SK-N-SH (cell line): ENCODE measurements at regions not wholly inside any gene's neighbourhood (a gene's known extent, or its start where the extent isn't known, plus 50 kb on each side); places are given as distances from the start of the nearest gene placed in this dataset.

Experiments used
- CTCF ChIA-PET: fragments of 300-600, 350-600 bp; formaldehyde crosslinking; extraction: SDS; loops from one replicate; lab custom pipeline; 2021; lab: Yijun Ruan, JAX
- POLR2A ChIA-PET: fragments of 350-600 bp; sonication (Branson Sonifier 250); formaldehyde crosslinking; extraction: SDS; loops from one replicate; lab custom pipeline; 2020; ENCODE audit warnings: antibody characterized with exemption, inconsistent platforms; lab: Yijun Ruan, JAX
- DNase-seq: peaks from one replicate; pipeline ENCODE4 v3.0.0; 2012
- H2AFZ ChIP-seq: fragments of 200-600 bp; sonication (generic); 2 replicates; pipeline ENCODE4 v1.8.1; 2016; ENCODE audit warnings: antibody characterized with exemption, mild to moderate bottlenecking, low read depth
- H3F3A ChIP-seq: fragments of 200-600 bp; sonication (generic); replicated peaks from 2 replicates; pipeline ENCODE3; 2016; ENCODE audit warnings: antibody characterized with exemption, mild to moderate bottlenecking; ENCODE audit not compliant: insufficient read depth
- H3K27ac ChIP-seq, 2 experiments: fragments of 200-500 bp in 1 of 2; fragments of 200-600 bp in 1 of 2; sonication (Bioruptor generic) in 1 of 2; sonication (generic), shearing (Covaris generic) in 1 of 2; 2 replicates each; pipeline versions ENCODE4 v1.5.1 to v1.6.1; 2014 to 2016; ENCODE audit warnings: low read depth in 2 of 2, inconsistent platforms in 1 of 2, low read length in 1 of 2, mild to moderate bottlenecking in 1 of 2, mixed read lengths in 1 of 2
- H3K27me3 ChIP-seq: fragments of 200-600 bp; sonication (generic), shearing (Covaris generic); 2 replicates; pipeline ENCODE4 v1.6.1; 2016; ENCODE audit warnings: mixed run types; ENCODE audit not compliant: insufficient read depth
- H3K36me3 ChIP-seq, 2 experiments: fragments of 200-500 bp in 1 of 2; fragments of 200-600 bp in 1 of 2; sonication (Bioruptor generic) in 1 of 2; sonication (generic) in 1 of 2; replicated peaks in 1 of 2; 2 replicates each; pipeline versions ENCODE3 to v1.5.1; 2014 to 2016; ENCODE audit warnings: low read length in 1 of 2, mild to moderate bottlenecking in 1 of 2; ENCODE audit not compliant: insufficient read depth in 2 of 2, control insufficient read depth in 1 of 2
- H3K4me1 ChIP-seq, 2 experiments: fragments of 200-500 bp in 1 of 2; fragments of 200-600 bp in 1 of 2; sonication (Bioruptor generic) in 1 of 2; sonication (generic), shearing (Covaris generic) in 1 of 2; 2 replicates each; pipeline versions ENCODE4 v1.5.1 to v1.6.1; 2014 to 2016; ENCODE audit warnings: low read depth in 1 of 2, low read length in 1 of 2, mixed run types in 1 of 2; ENCODE audit not compliant: insufficient read depth in 2 of 2, control insufficient read depth in 1 of 2
- H3K4me2 ChIP-seq: fragments of 200-600 bp; sonication (generic), shearing (Covaris generic); 2 replicates; pipeline ENCODE4 v1.6.1; 2017; ENCODE audit warnings: mixed run types
- H3K4me3 ChIP-seq, 2 experiments: fragments of 200-500 bp in 1 of 2; fragments of 200-600 bp in 1 of 2; sonication (Bioruptor generic) in 1 of 2; sonication (generic), shearing (Covaris generic) in 1 of 2; 2 replicates each; pipeline versions ENCODE4 v1.5.1 to v1.8.1; 2014 to 2016; ENCODE audit warnings: low read depth in 2 of 2, inconsistent platforms in 1 of 2, low read length in 1 of 2, mild to moderate bottlenecking in 1 of 2, mixed read lengths in 1 of 2, moderate library complexity in 1 of 2
- H3K79me2 ChIP-seq: fragments of 200-600 bp; sonication (generic); 2 replicates; pipeline ENCODE4 v1.8.1; 2017; ENCODE audit warnings: mild to moderate bottlenecking; ENCODE audit not compliant: insufficient read depth
- H3K9ac ChIP-seq: fragments of 200-600 bp; sonication (generic); 2 replicates; pipeline ENCODE4 v1.6.1; 2017; ENCODE audit warnings: mixed run types
- H3K9me2 ChIP-seq: fragments of 200-600 bp; sonication (generic); 2 replicates; pipeline ENCODE4 v1.6.1; 2017; ENCODE audit warnings: mixed run types
- H3K9me3 ChIP-seq: fragments of 200-600 bp; sonication (generic); 2 replicates; pipeline ENCODE4 v1.6.1; 2017; ENCODE audit warnings: mixed run types, mild to moderate bottlenecking, moderate library complexity
- H4K20me1 ChIP-seq: fragments of 200-600 bp; sonication (generic); 2 replicates; pipeline ENCODE4 v1.6.1; 2017; ENCODE audit warnings: mild to moderate bottlenecking, mixed run types; ENCODE audit not compliant: insufficient read depth
- CHD2 ChIP-seq: fragments of 150-350 bp; IDR thresholded peaks from 2 replicates; pipeline ENCODE4 v1.6.1; 2018; ENCODE audit warnings: low read length; ENCODE audit not compliant: partially characterized antibody
- ELF1 ChIP-seq: IDR thresholded peaks from 2 replicates; pipeline ENCODE4 v1.4.0; 2012
- EZH2phosphoT487 ChIP-seq: fragments of 200-600 bp; sonication (generic); IDR thresholded peaks from 2 replicates; pipeline ENCODE4 v1.6.1; 2017; ENCODE audit warnings: low read depth, mixed run types, mild to moderate bottlenecking, antibody characterized with exemption, moderate library complexity, borderline replicate concordance
- FOXM1 ChIP-seq: IDR thresholded peaks from 2 replicates; pipeline ENCODE4 v1.4.0; 2012; ENCODE audit warnings: low read depth, mild to moderate bottlenecking
- GABPA ChIP-seq: IDR thresholded peaks from 2 replicates; pipeline ENCODE4 v1.4.0; 2012; ENCODE audit warnings: low read depth, mild to moderate bottlenecking
- IRF3 ChIP-seq: fragments of 150-350 bp; IDR thresholded peaks from 2 replicates; pipeline ENCODE4 v1.6.1; 2016; ENCODE audit warnings: mild to moderate bottlenecking, low read depth, low read length
- MEF2A ChIP-seq: IDR thresholded peaks from 2 replicates; pipeline ENCODE4 v1.4.0; 2012; ENCODE audit warnings: low read depth, borderline replicate concordance
- PBX3 ChIP-seq: IDR thresholded peaks from 2 replicates; pipeline ENCODE4; 2012
- RCOR1 ChIP-seq: fragments of 150-350 bp; IDR thresholded peaks from 2 replicates; pipeline ENCODE4 v1.6.1; 2017; ENCODE audit warnings: antibody characterized with exemption, low read length
- SIN3A ChIP-seq: IDR thresholded peaks from 2 replicates; pipeline ENCODE4 v1.6.1; 2012; ENCODE audit warnings: low read depth, mild to moderate bottlenecking, low read length, moderate library complexity, borderline replicate concordance
- TCF12 ChIP-seq: IDR thresholded peaks from 2 replicates; pipeline ENCODE4 v1.4.0; 2012
- TEAD4 ChIP-seq: IDR thresholded peaks from 2 replicates; pipeline ENCODE4 v1.4.0; 2012; ENCODE audit warnings: mild to moderate bottlenecking, borderline replicate concordance; ENCODE audit not compliant: insufficient read depth
- WGBS: methylation state at CpG from one replicate; pipeline ENCODE4 v1.1.6; 2017; ENCODE audit warnings: low lambda C conversion rate; 5-methylcytosine and 5-hydroxymethylcytosine counted together
- small RNA-seq, 7 experiments: library from RNA; depleted of rRNA; stranded (forward); fragments of <200 nt; gene quantifications; one replicate each; pipeline ENCODE3, GENCODE V24; 2012

GRCh38 chr5:79850316-79850822, 140.7 kb downstream of the MTX3 start:
- no peak for TF ChIP-seq TCF12
- TF ChIP-seq PBX3: no peak
- Histone ChIP-seq H3K79me2 (no peaks in the 10 kb centered on the region), H3K9me2 (no peaks in the 10 kb centered on the region), H2AFZ (no peak overlapping the region), H3K27me3 (no peaks in the 10 kb centered on the region; the same call in 1 of the 2 replicates), H3K9me3 (no peaks in the 10 kb centered on the region), H3F3A (no peaks in the 10 kb centered on the region), H3K4me2 (no peak overlapping the region), H3K4me1 (no peaks in the 10 kb centered on the region; a peak in 1 of 4 replicates), H4K20me1 (no peaks in the 10 kb centered on the region), H3K27ac (no peak overlapping the region), H3K36me3 (no peaks in the 10 kb centered on the region), H3K4me3 (no peak overlapping the region), H3K9ac (no peak overlapping the region)
- ChIA-PET CTCF (interaction anchor here (1.4 to 3.1 kb wide), 2 partner anchors 7 to 233 kb away, joined by 3 to 16 read pairs; no protein-coding TSS in a partner anchor), POLR2A (no interaction called here)
- 85% methylated on average over 10 of the region's 10 CpGs for WGBS
- no peak for DNase-seq

- Histone ChIP-seq H3K9ac (no peak overlapping the region), H3K27me3 (no peaks in the 10 kb centered on the region; the same call in 1 of the 2 replicates), H3K79me2 (no peaks in the 10 kb centered on the region), H3K9me3 (no peaks in the 10 kb centered on the region), H3K4me1 (no peaks in the 10 kb centered on the region; a peak in 1 of 4 replicates), H3F3A (no peaks in the 10 kb centered on the region), H3K9me2 (no peaks in the 10 kb centered on the region), H4K20me1 (no peaks in the 10 kb centered on the region), H3K4me2 (no peak overlapping the region), H2AFZ (no peak overlapping the region), H3K4me3 (no peak overlapping the region), H3K36me3 (no peaks in the 10 kb centered on the region), H3K27ac (no peak overlapping the region)
- 74% methylated on average over 14 of the region's 16 CpGs for WGBS
- no peak for TF ChIP-seq RCOR1
- TF ChIP-seq ELF1: no peak
- TF ChIP-seq CHD2: no peak
- TF ChIP-seq GABPA: no peak
- no peak for TF ChIP-seq SIN3A
- TF ChIP-seq MEF2A: no peak
- no peak for TF ChIP-seq FOXM1
- no peak for TF ChIP-seq TEAD4
- no peak for TF ChIP-seq IRF3
- no peak for TF ChIP-seq EZH2phosphoT487
- ChIA-PET POLR2A (no interaction called here), CTCF (interaction anchor here (1.4 to 3.1 kb wide), 2 partner anchors 8 to 234 kb away, joined by 3 to 16 read pairs; no protein-coding TSS in a partner anchor)
- DNase-seq: no peak
Observed at GRCh38 chr5:79849486-79850315, 141.4 kb downstream of the MTX3 start.

Small RNAs in the stretch of these regions (small RNA-seq; reads per million reads assigned to genes)
- gene AC008496.1: 0 to 3.5 (median 0) reads per million in 7 experiments
